H1 (cell line): ENCODE measurements at regions not wholly inside any gene's neighbourhood (a gene's known extent, or its start where the extent isn't known, plus 50 kb on each side); places are given as distances from the start of the nearest gene placed in this dataset.

Experiments used
- CTCF ChIA-PET: fragments of 300-600 bp; sonication (Branson Sonifier 250); formaldehyde crosslinking; loops from one replicate; lab custom pipeline; 2021; ENCODE audit not compliant: partially characterized antibody; lab: Charles Lee
- POLR2A ChIA-PET: fragments of 300-600 bp; sonication (Branson Sonifier 250); formaldehyde crosslinking; loops from one replicate; lab custom pipeline; 2021; ENCODE audit warnings: inconsistent platforms; ENCODE audit not compliant: partially characterized antibody; lab: Charles Lee
- DNase-seq, 2 experiments: peaks; one replicate each; pipeline versions ENCODE4 v3.0.0 to v3.0.0-alpha.2; 2010 to 2022; ENCODE audit warnings: low spot score in 2 of 2, low read depth in 1 of 2, mixed read lengths in 1 of 2
- FAIRE-seq: peaks from 2 replicates; lab custom pipeline; 2011; peaks lifted over from hg19 to GRCh38; lab: Jason Lieb, UNC
- H2AFZ ChIP-seq: 2 replicates; pipeline ENCODE4 v1.8.1; 2012; ENCODE audit warnings: low read length, inconsistent platforms
- H2AK5ac ChIP-seq: 2 replicates; pipeline ENCODE4 v1.6.1; 2013; ENCODE audit warnings: low read depth, low read length
- H2BK120ac ChIP-seq: replicated peaks from 2 replicates; pipeline ENCODE3; 2013; ENCODE audit warnings: low read depth, low read length, inconsistent platforms
- H2BK12ac ChIP-seq: 2 replicates; pipeline ENCODE4 v1.6.1; 2013; ENCODE audit warnings: low read depth, low read length
- H2BK15ac ChIP-seq: 2 replicates; pipeline ENCODE4 v1.6.1; 2013; ENCODE audit warnings: low read length
- H2BK20ac ChIP-seq: 2 replicates; pipeline ENCODE4 v1.6.1; 2013; ENCODE audit warnings: low read length
- H2BK5ac ChIP-seq: 2 replicates; pipeline ENCODE4 v1.6.1; 2013; ENCODE audit warnings: low read depth, low read length
- H3K14ac ChIP-seq: 2 replicates; pipeline ENCODE4 v1.6.1; 2013; ENCODE audit warnings: inconsistent platforms; ENCODE audit not compliant: insufficient read length
- H3K18ac ChIP-seq: 2 replicates; pipeline ENCODE4 v1.6.1; 2013; ENCODE audit warnings: low read length; ENCODE audit errors: extremely low read depth
- H3K23ac ChIP-seq: 2 replicates; pipeline ENCODE4 v1.6.1; 2013; ENCODE audit warnings: inconsistent platforms; ENCODE audit not compliant: insufficient read length
- H3K23me2 ChIP-seq: 2 replicates; pipeline ENCODE4 v1.6.1; 2013; ENCODE audit warnings: low read depth, low read length
- H3K27ac ChIP-seq: 2 replicates; pipeline ENCODE4 v1.6.1; 2011; ENCODE audit warnings: low read depth, low read length, inconsistent platforms
- H3K27me3 ChIP-seq, 4 experiments: replicated peaks in 1 of 4; 1 replicate in 1 of 4; 2 replicates in 3 of 4; pipeline versions ENCODE4 v1.6.1 to v1.8.1; 2011 to 2013; ENCODE audit warnings: low read length in 3 of 4, mild to moderate bottlenecking in 3 of 4, inconsistent platforms in 2 of 4, mixed read lengths in 2 of 4, moderate library complexity in 1 of 4; ENCODE audit not compliant: control insufficient read depth in 3 of 4, insufficient read depth in 3 of 4; ENCODE audit errors: extremely low read depth in 1 of 4
- H3K36me3 ChIP-seq, 4 experiments: 2 replicates each; pipeline versions ENCODE4 v1.6.1 to v1.8.1; 2011 to 2013; ENCODE audit warnings: mild to moderate bottlenecking in 4 of 4, low read length in 3 of 4, moderate library complexity in 2 of 4, control low read depth in 1 of 4, inconsistent platforms in 1 of 4; ENCODE audit not compliant: insufficient read depth in 4 of 4, control insufficient read depth in 2 of 4
- H3K4ac ChIP-seq: replicated peaks from 2 replicates; pipeline ENCODE3; 2013; ENCODE audit warnings: low read length, low read depth, mixed read lengths, inconsistent platforms; ENCODE audit not compliant: insufficient read length
- H3K4me1 ChIP-seq, 4 experiments: replicated peaks in 1 of 4; 1 replicate in 1 of 4; 2 replicates in 3 of 4; pipeline versions ENCODE4 v1.6.1 to v1.8.1; 2011 to 2013; ENCODE audit warnings: low read length in 3 of 4, inconsistent platforms in 2 of 4, mixed read lengths in 1 of 4; ENCODE audit not compliant: insufficient read depth in 4 of 4, control insufficient read depth in 3 of 4
- H3K4me2 ChIP-seq, 2 experiments: 2 replicates each; pipeline versions ENCODE4 v1.6.1 to v1.8.1; 2011 to 2013; ENCODE audit warnings: low read depth in 2 of 2, low read length in 2 of 2, control low read depth in 1 of 2, inconsistent platforms in 1 of 2, mild to moderate bottlenecking in 1 of 2; ENCODE audit not compliant: insufficient read depth in 1 of 2
- H3K4me3 ChIP-seq, 4 experiments: fragments of 200-600, 300-600 bp in 1 of 4; sonication (generic), shearing (Covaris generic), sonication (Bioruptor Twin) in 1 of 4; 2 replicates each; pipeline versions ENCODE4 v1.5.1 to v1.8.1; 2011 to 2016; ENCODE audit warnings: low read length in 4 of 4, low read depth in 3 of 4, control low read depth in 2 of 4, inconsistent platforms in 2 of 4, mild to moderate bottlenecking in 2 of 4, mixed read lengths in 1 of 4, moderate library complexity in 1 of 4; ENCODE audit not compliant: insufficient read depth in 2 of 4; ENCODE audit errors: extremely low read depth in 1 of 4
- H3K56ac ChIP-seq: replicated peaks from 2 replicates; pipeline ENCODE3; 2013; ENCODE audit warnings: low read depth, mild to moderate bottlenecking, mixed read lengths, low read length, inconsistent platforms; ENCODE audit not compliant: insufficient read length
- H3K79me1 ChIP-seq: 2 replicates; pipeline ENCODE4 v1.6.1; 2013; ENCODE audit warnings: low read depth, low read length, control low read depth
- H3K79me2 ChIP-seq, 2 experiments: 2 replicates each; pipeline versions ENCODE4 v1.6.1 to v1.8.1; 2012 to 2013; ENCODE audit warnings: low read length in 2 of 2, mild to moderate bottlenecking in 2 of 2, inconsistent platforms in 1 of 2; ENCODE audit not compliant: insufficient read depth in 2 of 2, control insufficient read depth in 1 of 2
- H3K9ac ChIP-seq, 4 experiments: replicated peaks in 1 of 4; 1 replicate in 1 of 4; 2 replicates in 3 of 4; pipeline versions ENCODE4 v1.6.1 to v1.8.1; 2011 to 2013; ENCODE audit warnings: low read depth in 3 of 4, low read length in 3 of 4, control low read depth in 2 of 4, mild to moderate bottlenecking in 2 of 4, moderate library complexity in 2 of 4, inconsistent platforms in 1 of 4; ENCODE audit errors: extremely low read depth in 1 of 4
- H3K9me3 ChIP-seq, 2 experiments: 2 replicates each; pipeline versions ENCODE4 v1.6.1 to v1.8.1; 2012 to 2013; ENCODE audit warnings: mild to moderate bottlenecking in 2 of 2, moderate library complexity in 2 of 2, control low read depth in 1 of 2, inconsistent platforms in 1 of 2, low read depth in 1 of 2, low read length in 1 of 2, mixed read lengths in 1 of 2; ENCODE audit not compliant: insufficient read depth in 2 of 2
- H4K20me1 ChIP-seq, 2 experiments: replicated peaks in 1 of 2; 2 replicates each; pipeline versions ENCODE3 to v1.8.1; 2011 to 2013; ENCODE audit warnings: inconsistent platforms in 2 of 2, low read length in 2 of 2, mild to moderate bottlenecking in 1 of 2; ENCODE audit not compliant: insufficient read depth in 2 of 2, control insufficient read depth in 1 of 2
- H4K5ac ChIP-seq: 2 replicates; pipeline ENCODE4 v1.6.1; 2013; ENCODE audit warnings: low read length, low read depth, mixed read lengths, inconsistent platforms; ENCODE audit not compliant: insufficient read length
- H4K8ac ChIP-seq: 2 replicates; pipeline ENCODE4 v1.8.0; 2013; ENCODE audit warnings: mild to moderate bottlenecking, moderate library complexity, low read length, inconsistent platforms; ENCODE audit not compliant: insufficient read depth; ENCODE audit errors: extremely low read depth
- H4K91ac ChIP-seq: replicated peaks from 2 replicates; pipeline ENCODE3; 2013; ENCODE audit warnings: low read length, mixed read lengths, inconsistent platforms; ENCODE audit not compliant: insufficient read length
- BACH1 ChIP-seq: IDR thresholded peaks from 2 replicates; pipeline ENCODE4 v1.6.1; 2012; ENCODE audit warnings: low read length, improper control_type of control experiment
- E2F6 ChIP-seq: IDR thresholded peaks from 2 replicates; pipeline ENCODE4 v1.6.1; 2012; ENCODE audit warnings: inconsistent platforms
- EP300 ChIP-seq, 2 experiments: IDR thresholded peaks; 1 replicate in 1 of 2; 2 replicates in 1 of 2; pipeline ENCODE4 v1.6.1; 2011 to 2012; ENCODE audit warnings: low read depth in 2 of 2, low read length in 2 of 2, mild to moderate bottlenecking in 2 of 2, borderline replicate concordance in 1 of 2, inconsistent platforms in 1 of 2, moderate library complexity in 1 of 2
- EZH2 ChIP-seq: fragments of 200-600 bp; sonication (generic); IDR thresholded peaks from 2 replicates; pipeline ENCODE4 v1.7.1; 2012; ENCODE audit warnings: low read depth, mild to moderate bottlenecking, moderate library complexity, low read length, inconsistent platforms; ENCODE audit not compliant: severe bottlenecking
- FOSL1 ChIP-seq: IDR thresholded peaks from 2 replicates; pipeline ENCODE4 v1.6.1; 2011; ENCODE audit warnings: mild to moderate bottlenecking, low read depth, low read length, moderate library complexity; ENCODE audit not compliant: insufficient read depth
- GABPA ChIP-seq: IDR thresholded peaks from 2 replicates; pipeline ENCODE4 v1.6.1; 2011; ENCODE audit warnings: mild to moderate bottlenecking, low read length, moderate library complexity, borderline replicate concordance; ENCODE audit not compliant: insufficient read depth
- HDAC6 ChIP-seq: IDR thresholded peaks from one replicate; pipeline ENCODE4 v1.7.1; 2012; ENCODE audit warnings: low read depth, mild to moderate bottlenecking, inconsistent platforms, low read length, moderate library complexity
- MAFK ChIP-seq: IDR thresholded peaks from 2 replicates; pipeline ENCODE4 v1.6.1; 2012; ENCODE audit warnings: low read depth, mild to moderate bottlenecking, improper control_type of control experiment, low read length
- PHF8 ChIP-seq: fragments of 200-600 bp; sonication (generic); conservative IDR thresholded peaks from 2 replicates; pipeline ENCODE4 v1.7.1; 2012; ENCODE audit warnings: low read depth, mild to moderate bottlenecking, inconsistent platforms, low read length, moderate library complexity
- RBBP5 ChIP-seq: IDR thresholded peaks from 2 replicates; pipeline ENCODE4 v1.7.1; 2012; ENCODE audit warnings: low read depth, mild to moderate bottlenecking, inconsistent platforms, low read length, moderate library complexity, borderline replicate concordance
- RXRA ChIP-seq: IDR thresholded peaks from 2 replicates; pipeline ENCODE4 v1.6.1; 2011; ENCODE audit warnings: low read depth, mild to moderate bottlenecking, low read length, moderate library complexity; ENCODE audit not compliant: insufficient read depth
- SAP30 ChIP-seq: fragments of 300-600 bp; sonication (generic); IDR thresholded peaks from 2 replicates; pipeline ENCODE4 v1.7.1; 2012; ENCODE audit warnings: low read length, moderate library complexity, mild to moderate bottlenecking, inconsistent platforms; ENCODE audit not compliant: insufficient read depth, insufficient replicate concordance
- SP2 ChIP-seq: IDR thresholded peaks from 2 replicates; pipeline ENCODE4 v1.6.1; 2012; ENCODE audit warnings: mild to moderate bottlenecking, low read length, inconsistent platforms
- SP4 ChIP-seq: IDR thresholded peaks from 2 replicates; pipeline ENCODE4 v1.6.1; 2012; ENCODE audit warnings: low read length, inconsistent platforms
- YY1 ChIP-seq: IDR thresholded peaks from 2 replicates; pipeline ENCODE4 v1.6.1; 2011; ENCODE audit warnings: low read depth, mild to moderate bottlenecking, low read length
- WGBS, 2 experiments: shearing (Covaris generic) in 1 of 2; methylation state at CpG; one replicate each; pipeline versions ENCODE4 v1.1.6 to v1.1.7; 2013 to 2015; ENCODE audit warnings: low lambda C conversion rate in 2 of 2, mixed read lengths in 2 of 2, inconsistent platforms in 1 of 2, low coverage in 1 of 2, missing lambda C conversion rate in 1 of 2; ENCODE audit not compliant: insufficient replicate concordance in 2 of 2, insufficient coverage in 1 of 2, insufficient read length in 1 of 2; ENCODE audit errors: extremely low coverage in 1 of 2, missing lambda C conversion rate in 1 of 2; 5-methylcytosine and 5-hydroxymethylcytosine counted together

GRCh38 chr14:48991141-48991540 is 595.0 kb downstream of the RPS29 start:
- H3K23ac ChIP-seq, result no peak overlapping the region
- no peak overlapping the region for H3K4me3 ChIP-seq
- no peaks in the 10 kb centered on the region for H3K27me3 ChIP-seq
- H2BK120ac ChIP-seq, result no peak overlapping the region
- no peak overlapping the region for H2BK15ac ChIP-seq
- H3K36me3 ChIP-seq, result no peaks in the 10 kb centered on the region
- no peak overlapping the region for H3K4ac ChIP-seq
- H3K18ac ChIP-seq, result no peak overlapping the region
- no peak overlapping the region for H3K56ac ChIP-seq
- H4K91ac ChIP-seq, result no peak overlapping the region
- no peaks in the 10 kb centered on the region for H3K79me2 ChIP-seq
- H4K5ac ChIP-seq, result no peak overlapping the region
- WGBS, 2 experiments, result 95% methylated on average over 4 of the region's 4 CpGs; no CpG with 5 or more reads in 1 of the 2 experiments
- no peak overlapping the region for H2BK12ac ChIP-seq
- H2AFZ ChIP-seq, result no peak overlapping the region
- H3K4me1 ChIP-seq, result no peaks in the 10 kb centered on the region
- DNase-seq (no peak), FAIRE-seq (no peak)
- H2BK5ac ChIP-seq, result no peak overlapping the region
- no peaks in the 10 kb centered on the region for H3K79me1 ChIP-seq
- H2BK20ac ChIP-seq, result no peak overlapping the region
- H3K14ac ChIP-seq, result no peak overlapping the region
- H3K27ac ChIP-seq, result no peak overlapping the region
- POLR2A ChIA-PET, result no interaction called here
- no peaks in the 10 kb centered on the region for H4K20me1 ChIP-seq
- CTCF ChIA-PET, result no interaction called here
- H2AK5ac ChIP-seq, result no peak overlapping the region
- H3K4me2 ChIP-seq, result no peak overlapping the region
- H3K23me2 ChIP-seq, result no peaks in the 10 kb centered on the region
- H3K9ac ChIP-seq, result no peak overlapping the region
- no peaks in the 10 kb centered on the region for H3K9me3 ChIP-seq
- H4K8ac ChIP-seq, result no peak overlapping the region
- no peak for TF ChIP-seq HDAC6
- no peak for TF ChIP-seq EZH2
- TF ChIP-seq GABPA, result no peak
- TF ChIP-seq RBBP5, result no peak
- TF ChIP-seq FOSL1, result no peak
- no peak for TF ChIP-seq E2F6
- TF ChIP-seq PHF8, result no peak
- no peak for TF ChIP-seq YY1
- TF ChIP-seq SP2, result no peak
- no peak for TF ChIP-seq BACH1
- TF ChIP-seq EP300 (IDR thresholded peaks at IDR 0.05; ENCODE audit: borderline replicate concordance in 1 of 2, low read depth in 2 of 2, low read length in 2 of 2), result no peak
- TF ChIP-seq SAP30, result no peak
- TF ChIP-seq SP4, result no peak
- TF ChIP-seq MAFK, result no peak
- no peak for TF ChIP-seq RXRA
